ENCODE measurements at regions not wholly inside any gene's neighbourhood (a gene's known extent, or its start where the extent isn't known, plus 50 kb on each side); places are given as distances from the start of the nearest gene placed in this dataset.

GRCh38 chr1:232473900-232474299 lies 156.0 kb downstream of the SIPA1L2 start:
- DNase-seq, result no peak

DNA sequence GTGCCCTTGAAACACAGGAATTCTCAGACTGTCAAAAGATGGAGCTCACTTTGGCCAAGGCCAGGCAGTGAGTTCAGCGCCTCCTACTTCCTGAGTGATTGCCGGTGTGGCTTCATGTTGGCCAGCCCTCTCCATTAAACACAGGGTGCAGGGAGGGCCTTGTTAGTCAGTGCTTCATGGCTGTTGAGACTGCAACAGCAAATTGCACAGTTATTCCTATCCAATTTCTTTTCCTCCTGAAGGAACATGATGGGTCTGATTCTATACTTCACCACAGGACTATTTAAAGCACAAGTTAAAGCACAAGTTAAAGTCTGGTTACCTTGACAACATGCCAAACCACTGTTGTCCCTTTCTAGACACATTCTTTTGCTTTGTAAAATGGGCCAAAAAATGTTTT lies 156.6 kb downstream of the SIPA1L2 start:
- DNase-seq, result no peak

GRCh38 chr1:232472485-232473041 lies 157.4 kb downstream of the SIPA1L2 start:
- DNase-seq, result no peak

- no peak for DNase-seq
Observed at GRCh38 chr1:232471250-232471649, 158.7 kb downstream of the SIPA1L2 start.

- DNase-seq, result no peak
Observed at GRCh38 chr1:232470711-232471110, 159.2 kb downstream of the SIPA1L2 start.

GRCh38 chr1:232468249-232468648 lies 161.7 kb downstream of the SIPA1L2 start:
- no peak for DNase-seq

- DNase-seq, result no peak
Observed at GRCh38 chr1:232467073-232467760, 162.7 kb downstream of the SIPA1L2 start.

GRCh38 chr1:232464325-232464724 lies 165.6 kb downstream of the SIPA1L2 start:
- DNase-seq, result no peak

GRCh38 chr1:232463225-232463624 lies 166.7 kb downstream of the SIPA1L2 start:
- no peak for DNase-seq

DNA sequence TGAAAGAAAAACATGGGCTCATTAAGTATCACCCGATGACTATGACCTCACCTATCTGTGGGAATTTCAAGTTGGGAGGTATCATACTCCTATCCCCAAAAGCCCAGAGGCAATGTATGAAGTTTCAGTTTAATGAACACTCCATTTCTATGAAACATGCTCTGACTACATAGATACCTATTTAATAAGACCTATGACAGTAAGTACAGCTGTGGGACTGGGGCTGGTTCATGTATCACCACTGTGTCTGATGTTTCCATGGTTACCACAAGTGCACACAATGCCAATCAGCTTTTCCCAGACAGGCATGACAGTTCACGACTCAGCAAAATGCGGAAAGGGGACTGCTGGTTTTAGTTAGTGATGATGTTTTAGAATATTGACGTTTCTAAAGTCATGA lies 167.7 kb downstream of the SIPA1L2 start:
- peak; percentile 22 for DNase-seq

DNA sequence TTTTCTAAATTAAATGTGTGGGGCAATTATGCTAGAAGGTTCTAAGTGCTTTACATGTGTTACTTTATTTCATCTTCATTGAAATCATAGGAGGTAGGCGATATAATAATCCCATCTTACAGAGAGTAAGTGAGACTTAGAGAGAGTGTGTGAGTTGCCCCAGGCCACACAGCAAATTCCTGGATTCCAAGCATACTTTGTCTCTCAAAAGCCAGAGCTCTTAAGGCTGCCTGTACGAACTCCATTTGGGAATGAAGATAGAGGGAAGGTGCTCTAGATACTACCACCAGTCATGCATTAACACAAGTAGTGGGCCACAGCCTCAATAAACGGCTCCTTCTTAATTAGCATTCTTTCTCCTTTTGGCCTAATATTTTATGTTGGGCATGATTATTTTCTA lies 170.1 kb downstream of the SIPA1L2 start:
- DNase-seq, result no peak

DNA sequence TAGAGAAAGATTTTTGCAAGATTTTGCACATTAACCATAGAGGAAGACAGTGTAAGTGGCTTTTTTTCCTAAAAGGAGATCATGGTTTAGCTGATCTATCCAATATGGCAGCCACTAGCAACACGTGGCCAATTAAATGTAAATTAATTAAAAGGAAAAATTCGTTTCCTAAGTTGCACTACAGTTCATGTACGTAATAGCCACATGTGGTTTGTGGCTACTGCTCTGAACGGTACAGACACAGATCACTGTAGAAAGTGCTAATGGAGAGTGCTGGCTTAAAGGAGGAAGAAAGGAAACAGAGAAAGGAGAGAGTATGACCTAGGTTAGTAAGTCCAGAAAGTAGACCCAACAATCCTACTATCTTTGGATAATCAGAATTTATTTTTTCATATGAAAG lies 170.8 kb downstream of the SIPA1L2 start:
- DNase-seq, result no peak

- DNase-seq, result no peak
Observed at GRCh38 chr1:232457595-232457994, 172.3 kb downstream of the SIPA1L2 start.

GRCh38 chr1:232456714-232457113 lies 173.2 kb downstream of the SIPA1L2 start:
- no peak for DNase-seq

DNA sequence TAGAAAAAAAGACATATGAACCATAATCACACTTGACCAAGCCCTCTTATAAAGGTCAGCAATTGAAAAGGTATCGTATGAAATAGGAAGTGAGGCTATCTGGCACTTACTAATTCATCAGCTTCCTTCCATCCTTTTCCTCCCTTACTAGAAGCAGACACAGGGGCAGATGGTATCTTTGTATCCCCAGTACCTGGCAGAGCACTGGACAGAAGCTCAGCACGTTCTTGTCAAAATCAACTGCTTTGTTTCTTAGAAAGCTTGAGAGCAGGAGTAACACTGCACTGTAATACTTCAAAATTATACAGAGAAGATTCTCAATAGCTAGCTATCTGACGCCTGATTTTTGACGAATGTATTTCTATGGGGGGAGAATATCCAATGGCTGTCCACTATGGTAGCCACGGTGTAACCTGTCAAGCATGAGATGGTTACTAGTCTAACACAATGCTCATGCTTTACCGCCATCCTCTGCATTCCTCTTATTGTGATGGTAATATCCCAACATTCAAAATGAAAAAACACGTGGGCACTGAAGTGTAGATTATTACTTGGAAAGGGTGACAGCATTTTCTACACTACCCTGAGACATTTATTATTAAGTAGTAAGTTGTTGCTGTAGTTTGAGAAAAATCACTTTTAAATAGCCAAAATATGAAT lies 175.6 kb downstream of the SIPA1L2 start:
- no peak for DNase-seq

- no peak for DNase-seq
Observed at GRCh38 chr1:232452736-232453440, 177.0 kb downstream of the SIPA1L2 start.

- no peak for DNase-seq
Observed at GRCh38 chr1:232452117-232452516, 177.8 kb downstream of the SIPA1L2 start.

DNA sequence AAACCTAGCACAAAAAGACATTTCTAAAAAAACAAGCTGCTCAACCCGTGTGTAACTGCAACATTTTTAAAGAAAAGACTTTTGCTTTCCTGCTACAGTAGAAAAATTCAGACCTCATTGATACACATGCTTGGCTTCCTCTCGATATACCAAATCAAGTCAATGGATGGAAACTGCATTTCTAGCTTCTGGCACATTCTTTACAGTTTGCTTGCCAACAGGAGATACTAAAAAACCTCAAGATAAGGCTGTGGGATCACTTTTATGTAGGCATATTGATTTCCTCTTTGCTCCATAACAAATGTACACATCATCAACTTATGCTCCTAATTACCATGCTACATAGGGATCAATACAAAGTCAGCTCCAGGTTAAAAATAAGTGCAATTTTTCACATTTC lies 178.4 kb downstream of the SIPA1L2 start:
- DNase-seq, result no peak

DNA sequence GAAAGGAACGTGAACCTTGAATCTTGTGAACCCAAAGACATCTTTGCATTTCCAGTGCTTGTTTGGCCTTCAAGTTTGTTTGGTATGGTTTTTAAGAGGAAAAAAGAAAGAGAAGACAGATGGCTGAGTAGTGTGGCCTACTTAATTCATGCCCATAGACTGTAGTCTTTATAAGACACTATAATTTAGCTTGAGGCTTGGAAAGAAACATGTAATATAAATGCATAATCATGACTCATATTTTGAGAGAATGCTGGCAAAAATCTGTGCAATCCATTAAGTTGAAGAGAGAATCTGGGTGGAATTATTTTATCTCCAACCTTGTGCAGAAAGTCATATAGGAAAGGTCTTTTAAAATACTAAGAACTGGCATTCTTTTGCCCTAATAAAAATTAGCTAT lies 179.3 kb downstream of the SIPA1L2 start:
- DNase-seq, result no peak

GRCh38 chr1:232447125-232447524 lies 182.8 kb downstream of the SIPA1L2 start:
- no peak for DNase-seq

- DNase-seq, result no peak
Observed at GRCh38 chr1:232445361-232446106, 184.4 kb downstream of the SIPA1L2 start.

- no peak for DNase-seq
Observed at GRCh38 chr1:232443372-232443771, 186.6 kb downstream of the SIPA1L2 start.

DNA sequence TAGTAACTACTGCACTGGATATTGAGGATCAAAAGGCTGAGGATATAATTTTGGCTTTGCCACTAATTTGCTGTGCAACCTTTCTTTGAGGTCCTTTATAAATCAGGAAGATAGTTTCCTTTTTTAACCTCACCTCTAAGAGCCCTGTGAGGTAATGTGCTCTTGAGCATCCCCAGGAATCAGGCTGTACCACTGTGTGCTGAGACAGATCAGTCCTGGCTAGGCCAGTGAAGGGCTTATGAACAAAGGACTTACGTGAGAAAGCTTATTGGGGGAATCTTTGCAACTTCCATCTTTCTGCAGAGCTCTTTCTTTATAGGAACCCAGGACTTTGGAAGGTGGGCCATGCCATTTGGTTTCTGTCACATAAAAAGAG lies 188.9 kb downstream of the SIPA1L2 start:
- no peak for DNase-seq
